ENCODE measurements at regions not wholly inside any gene's neighbourhood (a gene's known extent, or its start where the extent isn't known, plus 50 kb on each side); places are given as distances from the start of the nearest gene placed in this dataset.

DNA sequence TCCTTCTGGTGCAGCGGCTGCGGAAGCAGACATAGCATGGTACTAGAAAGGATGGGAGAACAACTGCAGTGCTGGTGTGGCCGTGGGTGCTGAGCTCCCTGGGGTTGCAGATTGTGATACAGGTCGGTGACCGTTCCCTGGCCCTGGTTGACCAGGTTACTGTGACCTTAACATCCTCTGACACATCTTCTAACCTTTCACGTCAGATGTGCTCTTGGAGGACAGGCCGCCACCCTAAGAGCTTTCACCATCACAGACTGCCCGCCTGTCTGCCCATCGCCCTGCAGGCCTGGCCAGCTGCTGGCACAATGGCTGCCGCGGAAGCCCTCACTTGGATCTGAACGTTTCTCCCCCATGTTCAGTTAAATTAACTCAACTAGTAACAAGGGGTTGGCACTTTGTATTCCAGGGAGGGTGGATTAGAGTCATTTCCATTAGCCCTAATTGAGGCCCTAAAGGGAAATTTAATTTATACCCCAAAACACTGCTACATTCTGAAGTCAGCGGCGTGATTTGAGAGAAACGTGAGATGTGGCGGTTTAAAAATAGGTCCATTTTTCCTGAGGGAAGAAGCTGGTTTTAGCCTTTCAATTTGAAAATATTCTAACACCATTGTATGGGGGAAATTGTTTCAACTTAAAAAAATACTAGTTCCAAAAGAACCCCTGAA, 443.9 kb upstream of the CDH4 start:
- Histone ChIP-seq H3K4me3 (ENCODE audit: low read depth, low read length) (no peak overlapping the region), H3K36me3 (ENCODE audit: control insufficient read depth, insufficient read depth, low read length) (no peaks in the 10 kb centered on the region), H3K27me3 (ENCODE audit: control insufficient read depth, insufficient read depth, low read length) (no peaks in the 10 kb centered on the region)
- FAIRE-seq (no peak), DNase-seq (ENCODE audit: low read depth) (no peak)
- TF ChIP-seq, protein P1, sequence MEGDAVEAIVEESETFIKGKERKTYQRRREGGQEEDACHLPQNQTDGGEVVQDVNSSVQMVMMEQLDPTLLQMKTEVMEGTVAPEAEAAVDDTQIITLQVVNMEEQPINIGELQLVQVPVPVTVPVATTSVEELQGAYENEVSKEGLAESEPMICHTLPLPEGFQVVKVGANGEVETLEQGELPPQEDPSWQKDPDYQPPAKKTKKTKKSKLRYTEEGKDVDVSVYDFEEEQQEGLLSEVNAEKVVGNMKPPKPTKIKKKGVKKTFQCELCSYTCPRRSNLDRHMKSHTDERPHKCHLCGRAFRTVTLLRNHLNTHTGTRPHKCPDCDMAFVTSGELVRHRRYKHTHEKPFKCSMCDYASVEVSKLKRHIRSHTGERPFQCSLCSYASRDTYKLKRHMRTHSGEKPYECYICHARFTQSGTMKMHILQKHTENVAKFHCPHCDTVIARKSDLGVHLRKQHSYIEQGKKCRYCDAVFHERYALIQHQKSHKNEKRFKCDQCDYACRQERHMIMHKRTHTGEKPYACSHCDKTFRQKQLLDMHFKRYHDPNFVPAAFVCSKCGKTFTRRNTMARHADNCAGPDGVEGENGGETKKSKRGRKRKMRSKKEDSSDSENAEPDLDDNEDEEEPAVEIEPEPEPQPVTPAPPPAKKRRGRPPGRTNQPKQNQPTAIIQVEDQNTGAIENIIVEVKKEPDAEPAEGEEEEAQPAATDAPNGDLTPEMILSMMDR (IDR thresholded peaks at IDR 0.05; ENCODE audit: insufficient read depth, low read length, severe bottlenecking), result no peak

DNA sequence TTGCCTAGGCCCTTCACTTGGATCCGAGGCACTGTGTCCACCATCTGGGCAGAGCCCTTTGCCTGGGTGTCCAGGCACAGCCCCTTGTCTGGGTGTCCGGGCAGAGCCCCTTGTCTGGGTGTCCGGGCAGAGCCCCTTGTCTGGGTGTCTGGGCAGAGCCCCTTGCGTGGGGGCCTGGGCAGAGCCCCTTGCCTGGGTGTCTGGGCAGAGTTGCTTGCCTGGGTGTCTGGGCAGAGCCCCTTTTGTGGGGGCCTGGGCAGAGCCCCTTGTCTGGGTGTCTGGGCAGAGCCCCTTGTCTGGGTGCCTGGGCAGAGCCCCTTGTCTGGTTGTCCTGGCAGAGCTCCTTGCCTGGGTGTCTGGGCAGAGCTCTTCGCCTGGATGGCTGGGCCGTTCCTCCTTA, 443.4 kb upstream of the CDH4 start:
- no peak overlapping the region for H3K4me3 ChIP-seq (ENCODE audit: low read depth, low read length)
- DNase-seq (ENCODE audit: low read depth) (no peak), FAIRE-seq (no peak)
- no peaks in the 10 kb centered on the region for H3K27me3 ChIP-seq (ENCODE audit: control insufficient read depth, insufficient read depth, low read length)
- H3K36me3 ChIP-seq (ENCODE audit: control insufficient read depth, insufficient read depth, low read length), result no peaks in the 10 kb centered on the region
- TF ChIP-seq, protein P1 (IDR thresholded peaks at IDR 0.05; ENCODE audit: insufficient read depth, low read length, severe bottlenecking), result no peak

DNA sequence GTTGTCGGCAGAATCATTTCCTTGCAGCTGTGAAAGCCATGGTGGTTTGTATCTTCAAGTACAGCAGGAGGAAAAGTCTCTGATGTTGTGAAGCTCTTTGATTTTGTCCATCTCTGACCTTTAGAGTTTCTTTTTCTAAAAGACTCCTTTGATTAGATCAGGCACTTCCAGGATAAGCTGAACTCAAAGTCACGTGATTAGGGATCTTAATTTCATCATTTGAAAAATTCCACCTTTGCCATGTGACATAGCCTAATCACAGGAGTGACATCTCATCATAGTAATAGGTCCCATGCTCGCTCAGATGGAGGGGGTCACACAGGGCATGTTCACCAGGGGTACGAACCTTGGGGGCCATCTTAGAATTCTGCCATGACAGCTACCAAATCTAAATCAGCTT, 441.5 kb upstream of the CDH4 start:
- TF ChIP-seq, protein P1 (IDR thresholded peaks at IDR 0.05; ENCODE audit: insufficient read depth, low read length, severe bottlenecking), result no peak
- Histone ChIP-seq H3K4me3 (ENCODE audit: low read depth, low read length) (no peak overlapping the region), H3K27me3 (ENCODE audit: control insufficient read depth, insufficient read depth, low read length) (no peaks in the 10 kb centered on the region), H3K36me3 (ENCODE audit: control insufficient read depth, insufficient read depth, low read length) (no peaks in the 10 kb centered on the region)
- DNase-seq (ENCODE audit: low read depth), result no peak
- FAIRE-seq, result no peak

DNA sequence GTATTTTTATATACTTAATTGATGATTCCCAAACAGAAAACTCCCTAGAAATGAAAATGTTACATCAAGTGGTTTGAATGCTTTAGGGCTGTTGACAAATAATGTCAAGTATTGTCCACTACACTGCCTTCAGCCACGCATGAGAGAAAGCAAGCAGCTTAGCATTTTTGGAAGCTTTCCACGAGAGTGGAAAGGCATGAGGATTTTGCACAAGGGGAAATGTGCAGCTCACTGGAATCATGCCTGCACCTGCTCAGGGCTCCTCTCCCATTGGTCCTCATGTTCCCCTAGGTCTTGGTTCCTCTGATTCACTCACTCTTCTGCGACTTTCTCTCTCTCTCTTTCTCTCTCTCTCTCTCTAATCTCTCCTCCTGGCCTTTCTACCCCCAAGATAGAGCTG, 439.5 kb upstream of the CDH4 start:
- no peaks in the 10 kb centered on the region for H3K36me3 ChIP-seq (ENCODE audit: control insufficient read depth, insufficient read depth, low read length)
- TF ChIP-seq, protein P1 (IDR thresholded peaks at IDR 0.05; ENCODE audit: insufficient read depth, low read length, severe bottlenecking), result no peak
- H3K27me3 ChIP-seq (ENCODE audit: control insufficient read depth, insufficient read depth, low read length), result no peaks in the 10 kb centered on the region
- H3K4me3 ChIP-seq (ENCODE audit: low read depth, low read length), result no peak overlapping the region
- FAIRE-seq (no peak), DNase-seq (ENCODE audit: low read depth) (no peak)

DNA sequence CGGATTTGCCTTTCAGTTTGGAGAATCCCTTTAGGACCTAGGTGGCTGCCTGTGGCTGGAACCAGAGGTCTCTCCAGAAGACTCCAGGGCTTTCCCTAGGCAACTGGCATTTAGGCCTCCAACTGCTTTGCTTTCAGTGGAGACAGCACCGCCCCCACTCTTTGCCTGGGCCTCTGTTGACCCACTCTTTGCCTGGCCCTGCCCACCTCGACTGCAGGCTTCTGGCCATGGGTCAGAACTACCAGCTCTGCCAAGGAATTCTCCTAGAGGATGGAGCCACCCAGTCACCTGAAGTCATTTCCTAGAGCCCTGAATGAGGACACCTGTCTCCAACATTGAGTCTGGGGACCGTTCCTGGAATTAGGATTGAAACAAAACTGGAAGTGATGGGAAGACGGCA, 439.0 kb upstream of the CDH4 start:
- TF ChIP-seq, protein P1 (IDR thresholded peaks at IDR 0.05; ENCODE audit: insufficient read depth, low read length, severe bottlenecking), result no peak
- Histone ChIP-seq H3K27me3 (ENCODE audit: control insufficient read depth, insufficient read depth, low read length) (no peaks in the 10 kb centered on the region), H3K4me3 (ENCODE audit: low read depth, low read length) (no peak overlapping the region), H3K36me3 (ENCODE audit: control insufficient read depth, insufficient read depth, low read length) (no peaks in the 10 kb centered on the region)
- no peak for FAIRE-seq
- DNase-seq (ENCODE audit: low read depth), result no peak

DNA sequence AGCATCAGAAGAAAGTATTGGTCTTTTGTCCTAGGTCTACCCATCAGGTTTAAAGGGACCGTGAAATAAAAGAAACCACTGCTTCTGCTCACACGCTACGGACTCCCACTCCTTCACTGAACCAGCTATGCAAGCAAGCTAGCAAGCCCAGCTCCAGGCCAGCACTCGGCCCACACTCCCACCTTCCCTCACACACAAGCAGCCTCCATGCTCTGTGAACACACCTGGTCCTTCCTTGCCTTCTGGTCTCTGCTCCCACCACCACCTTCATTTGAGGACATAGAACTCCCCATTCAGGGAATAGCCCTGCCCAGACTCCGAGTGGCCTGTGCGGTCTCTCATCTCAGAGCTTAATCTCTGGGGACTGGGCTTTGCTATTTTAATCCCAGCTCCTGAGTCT, 436.4 kb upstream of the CDH4 start:
- FAIRE-seq, result no peak
- Histone ChIP-seq H3K36me3 (ENCODE audit: control insufficient read depth, insufficient read depth, low read length) (no peaks in the 10 kb centered on the region), H3K4me3 (ENCODE audit: low read depth, low read length) (no peak overlapping the region), H3K27me3 (ENCODE audit: control insufficient read depth, insufficient read depth, low read length) (no peaks in the 10 kb centered on the region)
- DNase-seq (ENCODE audit: low read depth), result no peak
- TF ChIP-seq, protein P1 (IDR thresholded peaks at IDR 0.05; ENCODE audit: insufficient read depth, low read length, severe bottlenecking), result no peak
